ENCODE measurements at regions not wholly inside any gene's neighbourhood (a gene's known extent, or its start where the extent isn't known, plus 50 kb on each side); places are given as distances from the start of the nearest gene placed in this dataset.

DNA sequence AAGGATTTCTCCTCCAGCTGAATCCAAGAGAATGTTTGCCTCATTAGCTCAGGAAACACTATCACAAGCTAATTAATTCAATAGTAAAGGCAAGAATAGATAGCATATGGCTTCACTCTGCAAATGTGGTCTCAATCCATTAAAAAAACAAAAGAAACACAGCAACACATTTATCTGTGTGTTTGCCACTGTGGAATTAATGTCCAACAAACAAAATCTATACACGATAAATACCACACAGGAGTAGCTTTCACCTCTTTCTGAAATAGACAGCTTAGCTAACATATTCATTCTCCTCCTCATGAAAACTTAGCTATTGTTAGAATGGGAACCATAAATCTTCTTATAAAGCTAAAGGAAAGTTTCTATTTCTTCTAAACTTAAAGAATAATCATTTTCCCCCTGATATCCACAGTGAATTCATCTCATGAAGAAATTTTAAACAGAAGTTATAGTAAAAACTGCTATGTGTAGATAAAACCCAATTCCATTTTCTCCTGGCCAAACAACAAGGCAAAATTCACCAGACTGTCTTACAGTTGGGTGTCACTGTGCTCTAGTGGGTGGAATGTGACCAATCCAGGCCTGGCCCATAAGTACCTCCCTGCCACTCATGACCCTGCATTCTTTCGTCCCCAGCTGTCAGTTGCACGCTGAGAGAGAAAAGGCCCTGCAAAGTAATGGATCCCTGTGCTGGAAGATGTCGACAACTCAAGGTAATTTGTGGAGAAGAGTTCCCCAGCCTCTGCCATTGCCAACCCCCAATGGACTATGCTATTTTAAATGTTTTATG is 92.9 kb upstream of the NRSN1 start:
- Mint-ChIP-seq H3K27me3 (no peaks in the 10 kb centered on the region), H3K4me1 (no peaks in the 10 kb centered on the region), H3K36me3 (no peaks in the 10 kb centered on the region), H3K4me3 (no peak overlapping the region), H3K27ac (no peak overlapping the region), H3K9me3 (peaks cover 38% of the 10 kb centered on the region)

DNA sequence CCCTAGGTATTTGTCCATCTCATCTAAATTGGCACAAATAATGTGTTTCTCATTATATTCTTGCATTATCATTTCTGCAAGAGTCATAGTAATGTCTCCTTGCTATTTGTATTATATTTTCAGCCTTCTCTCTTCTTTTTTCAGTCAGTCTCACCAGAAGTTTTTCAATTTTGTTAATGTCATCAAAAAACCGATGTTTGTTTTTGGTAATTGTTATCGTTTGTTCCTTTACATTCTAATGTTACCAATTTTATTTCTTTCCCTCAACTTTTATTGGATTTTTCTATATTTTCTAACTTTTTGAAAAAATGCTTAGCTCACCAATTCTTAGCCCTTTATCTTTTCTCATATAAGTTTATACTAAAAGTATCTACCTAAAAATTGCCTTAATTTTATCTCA is 82.2 kb upstream of the NRSN1 start:
- peaks cover 5% of the 10 kb centered on the region for H3K27me3 Mint-ChIP-seq
- H3K4me1 Mint-ChIP-seq: no peaks in the 10 kb centered on the region
- no peak overlapping the region for H3K27ac Mint-ChIP-seq
- H3K9me3 Mint-ChIP-seq: peaks cover 18% of the 10 kb centered on the region
- no peak overlapping the region for H3K4me3 Mint-ChIP-seq
- H3K36me3 Mint-ChIP-seq: no peaks in the 10 kb centered on the region

DNA sequence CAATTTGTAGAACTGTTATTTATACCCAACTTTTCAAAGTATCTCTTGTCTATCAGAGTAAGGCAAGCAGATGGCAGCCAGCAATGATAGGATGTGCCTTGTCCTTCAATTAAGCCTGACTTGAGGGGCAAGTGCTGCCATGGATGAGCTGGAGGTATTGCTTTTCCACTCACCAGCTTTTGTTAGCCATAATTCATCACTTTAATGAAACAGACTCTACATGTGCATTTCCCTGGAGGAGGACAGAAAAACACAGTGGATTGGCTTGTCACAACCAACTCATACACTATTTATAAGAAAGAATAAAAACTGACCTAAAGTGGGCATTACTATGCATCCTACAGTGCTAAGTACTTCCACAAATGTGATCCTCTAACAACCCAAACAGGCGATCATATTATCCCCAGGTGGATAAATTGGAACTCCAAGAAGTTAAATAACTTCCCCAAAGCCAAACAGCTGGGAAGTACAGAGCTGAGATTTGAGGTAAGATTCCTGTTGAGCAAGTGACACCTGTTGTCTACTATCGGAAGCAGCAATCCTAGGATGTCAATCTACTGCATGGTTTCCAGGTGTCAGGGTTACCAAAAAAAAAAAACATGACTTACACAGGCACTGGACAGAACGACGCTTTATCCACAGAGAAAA is 73.9 kb upstream of the NRSN1 start:
- H3K27me3 Mint-ChIP-seq: peaks cover 4% of the 10 kb centered on the region

DNA sequence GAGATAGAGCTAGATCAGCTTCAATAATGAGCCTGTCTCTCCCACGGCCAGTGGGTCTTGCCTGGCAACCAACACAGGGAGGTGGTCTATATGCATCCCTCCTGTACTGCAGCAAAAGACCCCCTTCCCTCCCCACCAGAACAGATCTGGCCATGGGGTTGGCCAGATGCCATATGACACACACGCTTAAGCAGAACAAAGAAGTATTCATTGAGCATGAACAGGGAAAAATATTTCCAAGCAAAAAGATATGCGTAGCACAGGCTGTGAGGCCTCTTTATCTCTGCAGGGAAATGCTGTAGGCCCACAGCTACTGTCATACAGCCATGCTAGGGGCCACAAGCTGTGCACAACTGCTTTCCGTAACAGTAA is 73.4 kb upstream of the NRSN1 start:
- H3K9me3 Mint-ChIP-seq: no peaks in the 10 kb centered on the region
- H3K36me3 Mint-ChIP-seq: no peaks in the 10 kb centered on the region
- H3K4me1 Mint-ChIP-seq: no peaks in the 10 kb centered on the region
- peaks cover 4% of the 10 kb centered on the region for H3K27me3 Mint-ChIP-seq
- H3K4me3 Mint-ChIP-seq: no peak overlapping the region
- H3K27ac Mint-ChIP-seq: no peak overlapping the region

More for the DNA sequence above, 73.9 kb upstream of the NRSN1 start:
- H3K9me3 Mint-ChIP-seq: no peaks in the 10 kb centered on the region
- no peaks in the 10 kb centered on the region for H3K4me1 Mint-ChIP-seq
- no peaks in the 10 kb centered on the region for H3K36me3 Mint-ChIP-seq
- no peak overlapping the region for H3K27ac Mint-ChIP-seq
- H3K4me3 Mint-ChIP-seq: no peak overlapping the region

DNA sequence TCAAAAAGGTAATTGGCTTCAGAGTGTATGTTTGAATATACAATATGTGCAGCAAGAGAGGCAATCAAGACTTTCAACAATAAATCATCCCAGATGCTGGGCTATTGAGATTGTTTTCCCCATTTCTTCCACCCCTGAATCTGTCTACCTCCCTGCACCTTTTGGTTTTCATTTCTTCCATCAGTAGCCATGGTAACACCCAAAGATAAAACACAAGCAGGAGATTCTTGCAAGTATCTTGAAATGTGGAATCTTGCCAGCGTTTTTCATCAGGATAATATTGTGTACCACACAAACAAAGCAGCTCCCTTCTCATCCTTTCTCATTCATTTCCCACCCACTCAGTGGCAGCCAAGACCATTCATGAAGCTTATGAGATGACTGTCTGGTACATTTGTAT is 73.0 kb upstream of the NRSN1 start:
- Mint-ChIP-seq H3K27ac (no peak overlapping the region), H3K36me3 (no peaks in the 10 kb centered on the region), H3K4me3 (no peak overlapping the region), H3K27me3 (peaks cover 4% of the 10 kb centered on the region), H3K9me3 (no peaks in the 10 kb centered on the region), H3K4me1 (no peaks in the 10 kb centered on the region)

DNA sequence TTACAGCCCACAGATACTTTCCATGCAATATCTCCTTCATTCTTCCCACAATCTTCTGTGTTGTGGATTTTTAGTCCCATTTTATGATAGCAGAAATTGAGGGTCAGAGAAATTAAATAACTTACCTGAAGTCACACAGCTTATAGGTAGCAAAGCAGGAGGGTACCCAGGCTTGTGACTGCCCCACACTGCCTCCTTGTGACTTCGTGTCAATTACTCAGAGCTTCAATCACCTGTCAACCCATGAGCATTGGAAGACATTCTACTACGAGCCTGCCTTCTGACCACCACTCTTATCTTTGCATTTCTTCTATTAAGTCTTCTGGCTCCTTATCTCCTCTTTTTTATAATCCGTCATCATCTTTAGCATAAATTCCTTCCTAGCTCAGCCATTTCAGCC is 71.6 kb upstream of the NRSN1 start:
- Mint-ChIP-seq H3K4me1 (no peaks in the 10 kb centered on the region), H3K27me3 (peaks cover 4% of the 10 kb centered on the region), H3K4me3 (no peak overlapping the region)

DNA sequence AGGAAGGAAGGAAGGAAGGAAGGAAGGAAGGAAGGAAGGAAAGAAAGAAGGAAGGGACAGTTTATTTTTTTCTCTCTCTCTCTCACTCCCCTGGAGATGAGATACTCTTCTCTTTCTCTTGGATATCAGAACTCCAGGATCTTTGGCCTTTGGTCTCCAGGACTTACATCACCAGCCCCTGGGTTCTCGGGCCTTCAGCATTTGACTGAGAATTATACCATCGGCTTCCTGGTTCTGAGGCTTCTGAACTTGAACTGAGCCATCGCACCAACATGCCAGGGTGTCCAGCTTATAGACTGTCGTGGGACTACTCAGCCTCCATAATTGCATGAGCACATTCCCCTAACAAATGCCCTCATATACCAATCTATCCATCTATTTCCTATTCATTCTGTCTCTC is 69.4 kb upstream of the NRSN1 start:
- no peak overlapping the region for H3K4me3 Mint-ChIP-seq
- no peaks in the 10 kb centered on the region for H3K4me1 Mint-ChIP-seq
- no peaks in the 10 kb centered on the region for H3K36me3 Mint-ChIP-seq
- peaks cover 4% of the 10 kb centered on the region for H3K27me3 Mint-ChIP-seq
- H3K9me3 Mint-ChIP-seq: no peaks in the 10 kb centered on the region
- no peak overlapping the region for H3K27ac Mint-ChIP-seq

More for the DNA sequence above, 71.6 kb upstream of the NRSN1 start:
- Mint-ChIP-seq H3K27ac (no peak overlapping the region), H3K36me3 (no peaks in the 10 kb centered on the region), H3K9me3 (no peaks in the 10 kb centered on the region)

DNA sequence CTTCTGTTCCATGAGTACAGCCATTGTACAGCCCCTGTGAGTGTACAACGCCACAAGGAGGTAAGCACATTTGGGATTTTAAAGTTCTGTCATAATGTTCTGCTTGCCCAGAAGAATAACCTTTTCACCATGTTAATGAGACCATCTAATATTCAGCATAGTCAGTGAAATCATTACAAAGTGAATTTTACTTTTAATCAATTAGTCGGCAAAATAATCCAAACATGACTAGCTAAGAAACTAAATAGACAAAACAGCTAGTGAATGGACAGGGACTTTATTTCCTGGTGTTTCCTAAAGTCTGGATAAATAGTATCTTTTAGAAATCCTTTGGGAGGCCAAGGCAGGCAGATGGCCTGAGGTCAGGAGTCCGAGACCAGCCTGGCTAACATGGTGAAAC is 69.0 kb upstream of the NRSN1 start:
- Mint-ChIP-seq H3K4me3 (no peak overlapping the region), H3K27ac (no peak overlapping the region), H3K36me3 (no peaks in the 10 kb centered on the region), H3K27me3 (peaks cover 4% of the 10 kb centered on the region), H3K9me3 (no peaks in the 10 kb centered on the region), H3K4me1 (no peaks in the 10 kb centered on the region)

DNA sequence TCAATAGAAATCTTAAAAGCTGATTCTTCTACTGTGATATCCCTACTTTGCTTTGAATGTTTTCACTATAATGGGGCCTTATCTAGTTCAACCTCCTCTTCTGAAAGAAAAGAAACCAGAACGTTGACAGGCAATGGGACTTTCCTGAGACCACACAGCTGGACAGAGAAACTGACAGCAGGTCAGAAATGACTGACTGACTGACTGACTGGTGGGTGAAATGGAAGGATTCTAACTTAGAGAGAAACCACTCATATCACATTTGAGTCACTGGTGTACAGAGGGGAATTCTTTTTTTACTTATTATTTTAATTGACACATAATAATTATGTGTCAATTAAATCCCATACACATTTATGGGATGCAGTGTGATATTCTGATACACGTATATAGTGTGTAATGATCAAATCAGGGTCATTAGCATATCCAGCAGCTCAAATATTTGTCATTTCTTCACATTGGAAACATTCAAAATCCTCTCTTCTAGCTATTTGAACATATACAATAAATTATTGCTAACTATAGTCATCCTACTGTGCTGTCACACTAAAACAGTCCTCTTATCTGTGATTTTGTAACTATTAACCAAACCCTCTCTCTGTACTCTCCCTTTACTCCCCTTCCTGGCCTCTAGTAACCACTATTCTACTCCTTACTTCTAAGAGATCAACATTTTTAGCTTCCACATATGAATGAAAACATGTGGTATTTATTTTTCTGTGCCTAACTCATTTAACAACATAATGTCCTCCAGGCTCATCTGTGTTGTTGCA is 64.8 kb upstream of the NRSN1 start:
- Mint-ChIP-seq H3K27me3 (peaks cover 2% of the 10 kb centered on the region), H3K36me3 (no peaks in the 10 kb centered on the region), H3K4me1 (no peaks in the 10 kb centered on the region), H3K4me3 (no peak overlapping the region), H3K9me3 (no peaks in the 10 kb centered on the region), H3K27ac (no peak overlapping the region)

DNA sequence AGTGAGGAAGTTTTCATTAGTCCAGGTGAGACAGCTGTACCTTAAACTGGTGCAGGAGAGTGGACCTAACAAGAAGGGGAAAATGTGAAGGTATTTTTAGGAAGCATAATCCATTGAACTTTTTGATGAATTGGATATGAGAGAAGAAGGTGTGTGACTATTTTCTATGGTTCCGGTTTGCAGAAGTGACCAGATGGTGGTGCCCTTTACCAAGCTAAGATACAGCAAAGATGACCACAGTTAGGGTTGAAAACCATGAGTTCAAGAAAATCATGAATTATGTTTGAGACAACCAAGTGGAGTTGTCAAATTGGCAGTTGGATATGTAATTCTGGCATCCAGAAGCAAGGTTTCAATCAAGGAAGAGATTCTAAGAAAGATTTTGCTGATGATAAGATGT is 61.9 kb upstream of the NRSN1 start:
- Mint-ChIP-seq H3K36me3 (no peaks in the 10 kb centered on the region), H3K9me3 (no peaks in the 10 kb centered on the region), H3K4me1 (no peaks in the 10 kb centered on the region), H3K27me3 (no peaks in the 10 kb centered on the region), H3K4me3 (no peak overlapping the region), H3K27ac (no peak overlapping the region)

DNA sequence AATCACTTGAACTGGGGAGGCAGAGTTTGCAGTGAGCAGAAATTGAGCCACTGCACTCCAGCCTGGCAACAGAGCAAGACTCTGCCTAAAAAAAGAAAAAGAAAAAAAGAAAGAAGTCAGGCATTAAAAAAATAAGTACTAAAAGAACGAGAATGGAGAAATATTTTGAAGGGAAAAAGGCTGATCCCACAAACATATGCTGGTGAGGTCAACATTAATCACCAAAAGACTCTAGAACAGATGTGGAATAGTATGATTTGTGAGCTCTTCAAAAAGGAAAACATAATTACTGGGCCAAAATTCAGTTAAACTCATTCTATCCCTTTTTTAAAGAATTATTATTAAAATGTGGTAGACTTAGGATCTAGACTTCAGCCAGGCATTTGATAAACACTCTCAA is 61.2 kb upstream of the NRSN1 start:
- H3K4me1 Mint-ChIP-seq: no peaks in the 10 kb centered on the region
- no peaks in the 10 kb centered on the region for H3K36me3 Mint-ChIP-seq
- no peak overlapping the region for H3K4me3 Mint-ChIP-seq
- no peak overlapping the region for H3K27ac Mint-ChIP-seq
- H3K9me3 Mint-ChIP-seq: no peaks in the 10 kb centered on the region
- H3K27me3 Mint-ChIP-seq: no peaks in the 10 kb centered on the region

DNA sequence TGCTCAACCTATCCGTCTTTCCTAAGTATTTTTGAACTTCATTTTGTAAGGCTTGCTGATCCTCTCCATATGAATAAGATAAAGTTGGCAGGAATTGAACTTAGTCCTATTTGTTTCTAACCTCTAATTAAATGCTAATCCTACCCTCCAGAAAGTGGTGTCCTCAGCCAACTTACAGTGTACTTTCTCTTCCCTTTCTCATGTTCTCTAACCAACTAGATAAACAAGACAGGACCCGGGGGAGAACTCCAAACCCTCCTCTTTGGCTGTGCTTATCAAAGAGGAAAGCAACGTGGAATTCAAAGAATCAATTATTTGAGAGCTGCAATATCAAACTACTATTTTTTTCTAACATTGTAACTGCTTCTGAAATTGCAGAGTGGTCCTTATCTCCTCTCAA is 56.5 kb upstream of the NRSN1 start:
- Mint-ChIP-seq H3K27ac (no peak overlapping the region), H3K36me3 (no peaks in the 10 kb centered on the region), H3K4me3 (no peak overlapping the region), H3K9me3 (peaks cover 5% of the 10 kb centered on the region), H3K27me3 (no peaks in the 10 kb centered on the region), H3K4me1 (no peaks in the 10 kb centered on the region)

DNA sequence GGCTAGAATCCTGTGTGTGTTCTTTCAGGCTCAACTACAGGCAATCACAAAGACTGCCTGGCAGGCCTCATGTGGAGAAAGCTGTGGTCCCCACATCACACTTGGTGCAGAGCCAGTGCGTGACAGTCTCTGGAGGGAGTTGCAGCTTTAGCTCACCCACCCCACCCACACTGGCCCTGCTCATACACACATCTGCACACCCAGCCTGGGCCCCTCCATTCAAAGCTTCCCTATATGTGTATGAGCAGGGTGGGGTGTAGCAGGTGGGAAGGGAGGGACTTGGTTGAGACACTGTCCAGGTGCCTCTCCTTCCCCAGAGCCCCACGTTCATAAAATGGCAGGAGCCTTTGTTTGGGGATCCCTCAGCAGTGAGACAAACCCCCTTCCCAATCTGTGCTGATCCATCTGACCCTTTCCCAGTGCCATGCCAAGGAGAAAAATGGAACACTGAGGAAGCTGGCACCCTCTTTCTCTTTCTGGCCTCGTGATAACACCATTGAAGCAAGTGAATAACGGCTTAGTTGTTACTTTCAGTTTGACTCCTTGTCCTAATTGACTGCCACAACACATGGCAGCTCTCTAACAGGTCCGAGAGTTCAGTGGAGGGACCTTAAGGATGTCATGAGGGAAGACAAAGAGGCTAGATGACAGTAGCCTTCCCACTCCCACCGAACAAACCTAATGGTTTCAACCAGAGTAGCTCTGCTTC is 53.8 kb upstream of the NRSN1 start:
- H3K4me1 Mint-ChIP-seq: no peaks in the 10 kb centered on the region
- no peak overlapping the region for H3K4me3 Mint-ChIP-seq
- no peak overlapping the region for H3K27ac Mint-ChIP-seq
- peaks cover 5% of the 10 kb centered on the region for H3K9me3 Mint-ChIP-seq
- H3K36me3 Mint-ChIP-seq: no peaks in the 10 kb centered on the region
- no peaks in the 10 kb centered on the region for H3K27me3 Mint-ChIP-seq

DNA sequence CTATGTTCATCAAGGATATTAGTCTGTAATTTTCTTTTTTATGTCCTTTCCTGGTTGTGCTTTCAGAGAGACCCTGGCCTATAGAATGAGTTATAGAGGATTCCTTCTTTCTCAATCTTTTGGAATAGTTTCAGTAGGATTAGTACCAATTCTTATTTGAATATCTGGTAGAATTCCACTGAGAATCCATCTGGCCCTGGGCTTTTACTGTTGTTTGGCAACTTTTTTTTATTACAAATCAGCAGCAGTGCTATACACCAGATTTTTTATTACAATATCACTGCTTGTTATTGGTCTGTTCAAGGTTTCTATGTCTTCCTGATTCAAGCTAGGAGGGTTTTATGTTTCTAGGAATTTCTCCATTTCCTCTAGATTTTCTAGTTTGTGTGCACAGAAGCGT is 50.0 kb upstream of the NRSN1 start:
- peaks cover 5% of the 10 kb centered on the region for H3K9me3 Mint-ChIP-seq
- no peak overlapping the region for H3K27ac Mint-ChIP-seq
- H3K36me3 Mint-ChIP-seq: no peaks in the 10 kb centered on the region
- H3K4me1 Mint-ChIP-seq: no peaks in the 10 kb centered on the region
- peaks cover 7% of the 10 kb centered on the region for H3K27me3 Mint-ChIP-seq
- no peak overlapping the region for H3K4me3 Mint-ChIP-seq

Data from activated naive CD4-positive, alpha-beta T cell treated with anti-CD3 and anti-CD28 coated beads, Interleukin-2, amount 50 U/mL, for 24 hours (primary cell).